RWPE1 (cell line): ENCODE measurements at regions not wholly inside any gene's neighbourhood (a gene's known extent, or its start where the extent isn't known, plus 50 kb on each side); places are given as distances from the start of the nearest gene placed in this dataset.

Source experiments
- CTCF ChIA-PET: fragments of 350-600 bp; sonication (Branson Sonifier 250); formaldehyde crosslinking; extraction: SDS; loops from one replicate; lab custom pipeline; 2021; lab: Yijun Ruan, JAX
- POLR2A ChIA-PET: fragments of 400-600 bp; formaldehyde crosslinking; extraction: SDS; loops from one replicate; lab custom pipeline; 2020; ENCODE audit warnings: antibody characterized with exemption; ENCODE audit not compliant: low non-redundant PET; lab: Yijun Ruan, JAX
- DNase-seq: peaks from one replicate; pipeline ENCODE4 v3.0.0; 2012; ENCODE audit warnings: low spot score
- H3K27ac ChIP-seq: fragments of 450-650 bp; 2 replicates; pipeline ENCODE4 v1.5.1; 2017
- TF ChIP-seq, protein P1 (sequence below): fragments of 450-650 bp; conservative IDR thresholded peaks from 2 replicates; pipeline ENCODE4 v1.5.1; 2017; ENCODE audit warnings: low read depth, mild to moderate bottlenecking

DNA sequence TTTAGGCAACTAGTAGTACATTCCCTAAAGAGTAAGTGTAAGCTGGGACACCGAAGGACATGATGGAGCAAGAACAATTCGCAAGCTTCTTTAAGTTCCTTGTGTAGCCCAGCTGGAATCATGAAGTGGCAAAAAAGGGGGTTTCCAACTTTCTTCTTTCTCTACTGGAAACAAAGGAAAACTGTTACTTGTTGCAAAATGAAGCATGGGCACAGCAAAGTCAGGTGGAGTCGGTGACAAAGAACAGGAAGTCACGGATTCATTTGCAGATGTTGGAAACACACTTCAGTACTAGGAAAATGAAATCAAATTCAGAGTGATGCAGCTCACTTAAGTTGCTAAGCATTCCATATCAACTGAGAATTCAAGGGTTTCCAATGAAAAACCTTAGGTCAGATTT is 706.9 kb upstream of the STXBP6 start:
- DNase-seq, result no peak
- CTCF ChIA-PET, result no interaction called here
- TF ChIP-seq, protein P1, sequence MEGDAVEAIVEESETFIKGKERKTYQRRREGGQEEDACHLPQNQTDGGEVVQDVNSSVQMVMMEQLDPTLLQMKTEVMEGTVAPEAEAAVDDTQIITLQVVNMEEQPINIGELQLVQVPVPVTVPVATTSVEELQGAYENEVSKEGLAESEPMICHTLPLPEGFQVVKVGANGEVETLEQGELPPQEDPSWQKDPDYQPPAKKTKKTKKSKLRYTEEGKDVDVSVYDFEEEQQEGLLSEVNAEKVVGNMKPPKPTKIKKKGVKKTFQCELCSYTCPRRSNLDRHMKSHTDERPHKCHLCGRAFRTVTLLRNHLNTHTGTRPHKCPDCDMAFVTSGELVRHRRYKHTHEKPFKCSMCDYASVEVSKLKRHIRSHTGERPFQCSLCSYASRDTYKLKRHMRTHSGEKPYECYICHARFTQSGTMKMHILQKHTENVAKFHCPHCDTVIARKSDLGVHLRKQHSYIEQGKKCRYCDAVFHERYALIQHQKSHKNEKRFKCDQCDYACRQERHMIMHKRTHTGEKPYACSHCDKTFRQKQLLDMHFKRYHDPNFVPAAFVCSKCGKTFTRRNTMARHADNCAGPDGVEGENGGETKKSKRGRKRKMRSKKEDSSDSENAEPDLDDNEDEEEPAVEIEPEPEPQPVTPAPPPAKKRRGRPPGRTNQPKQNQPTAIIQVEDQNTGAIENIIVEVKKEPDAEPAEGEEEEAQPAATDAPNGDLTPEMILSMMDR, result no peak
- POLR2A ChIA-PET, result no interaction called here
- no peak overlapping the region for H3K27ac ChIP-seq

DNA sequence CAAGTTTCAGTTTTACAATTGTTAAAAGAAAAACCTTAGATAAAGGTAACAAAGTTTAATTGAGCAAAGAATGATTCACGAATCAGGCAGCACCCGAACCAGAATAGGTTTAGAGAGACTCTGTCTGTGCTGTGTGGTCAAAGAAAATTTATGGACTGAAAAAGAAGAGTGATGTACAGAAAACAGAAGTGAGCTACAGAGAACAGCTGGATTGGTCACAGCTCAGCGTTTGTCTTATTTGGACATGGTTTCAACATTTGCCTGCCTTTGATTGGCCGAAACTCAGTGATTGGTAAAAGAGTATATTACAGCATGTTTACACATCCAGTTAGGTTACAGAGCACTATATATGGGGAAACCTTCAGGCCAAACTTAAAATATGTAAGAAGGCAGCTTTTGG is 703.2 kb upstream of the STXBP6 start:
- TF ChIP-seq, protein P1, result no peak
- DNase-seq, result no peak
- H3K27ac ChIP-seq, result no peak overlapping the region
- ChIA-PET POLR2A (no interaction called here), CTCF (no interaction called here)

DNA sequence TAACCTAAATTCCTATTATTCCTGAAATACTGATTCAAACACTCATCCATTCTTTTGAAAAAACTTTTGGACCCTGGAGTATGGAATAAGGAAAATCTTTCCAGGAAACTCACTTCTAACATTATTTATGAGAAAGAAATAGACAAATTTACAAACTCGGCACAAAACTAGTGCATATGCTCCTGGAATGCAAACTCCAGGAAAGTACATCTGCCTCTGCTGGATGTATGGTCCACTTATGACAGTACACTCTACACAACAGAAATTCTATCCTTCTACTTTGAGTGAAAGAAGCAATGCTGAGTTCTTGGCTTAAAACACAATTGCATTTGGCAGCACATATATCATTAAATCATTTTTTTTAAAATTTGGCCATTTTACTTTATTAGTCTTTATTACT is 700.5 kb upstream of the STXBP6 start:
- ChIA-PET POLR2A (no interaction called here), CTCF (no interaction called here)
- TF ChIP-seq, protein P1, result no peak
- DNase-seq, result no peak
- no peak overlapping the region for H3K27ac ChIP-seq
